ENCODE measurements at regions not wholly inside any gene's neighbourhood (a gene's known extent, or its start where the extent isn't known, plus 50 kb on each side); places are given as distances from the start of the nearest gene placed in this dataset.

DNA sequence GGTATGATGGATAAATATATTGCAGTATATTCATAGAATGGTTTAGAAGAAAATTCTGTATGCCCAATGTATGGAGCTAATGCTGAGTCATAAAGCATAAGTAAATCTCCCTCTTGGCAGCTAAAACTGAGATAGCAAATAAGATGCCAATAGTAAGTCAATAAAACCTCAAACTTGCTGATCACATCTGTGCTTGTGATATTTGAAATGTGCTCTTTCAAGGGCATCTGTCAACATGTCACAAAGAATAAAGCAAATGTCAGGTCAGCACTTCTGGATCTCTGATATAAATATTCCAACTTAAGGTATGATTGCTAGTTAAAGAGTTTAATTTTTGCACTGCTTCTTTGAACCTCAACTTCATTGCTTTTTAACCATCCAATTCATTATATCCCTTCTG lies 262.3 kb upstream of the EMCN start:
- Histone ChIP-seq H3K36me3 (no peaks in the 10 kb centered on the region), H3K4me3 (no peak overlapping the region), H3K9me3 (peaks cover 0 to 13% (median 6%) of the 10 kb centered on the region in 3 donors), H3K27ac (no peak overlapping the region), H3K27me3 (no peaks in the 10 kb centered on the region), H3K4me1 (no peaks in the 10 kb centered on the region)
- TF ChIP-seq, protein P1, sequence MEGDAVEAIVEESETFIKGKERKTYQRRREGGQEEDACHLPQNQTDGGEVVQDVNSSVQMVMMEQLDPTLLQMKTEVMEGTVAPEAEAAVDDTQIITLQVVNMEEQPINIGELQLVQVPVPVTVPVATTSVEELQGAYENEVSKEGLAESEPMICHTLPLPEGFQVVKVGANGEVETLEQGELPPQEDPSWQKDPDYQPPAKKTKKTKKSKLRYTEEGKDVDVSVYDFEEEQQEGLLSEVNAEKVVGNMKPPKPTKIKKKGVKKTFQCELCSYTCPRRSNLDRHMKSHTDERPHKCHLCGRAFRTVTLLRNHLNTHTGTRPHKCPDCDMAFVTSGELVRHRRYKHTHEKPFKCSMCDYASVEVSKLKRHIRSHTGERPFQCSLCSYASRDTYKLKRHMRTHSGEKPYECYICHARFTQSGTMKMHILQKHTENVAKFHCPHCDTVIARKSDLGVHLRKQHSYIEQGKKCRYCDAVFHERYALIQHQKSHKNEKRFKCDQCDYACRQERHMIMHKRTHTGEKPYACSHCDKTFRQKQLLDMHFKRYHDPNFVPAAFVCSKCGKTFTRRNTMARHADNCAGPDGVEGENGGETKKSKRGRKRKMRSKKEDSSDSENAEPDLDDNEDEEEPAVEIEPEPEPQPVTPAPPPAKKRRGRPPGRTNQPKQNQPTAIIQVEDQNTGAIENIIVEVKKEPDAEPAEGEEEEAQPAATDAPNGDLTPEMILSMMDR (IDR thresholded peaks at IDR 0.05), result no peak
- no peak for TF ChIP-seq POLR2A (IDR thresholded peaks at IDR 0.05)
- intact Hi-C loops (cut with DNase I), result no loop called here
- DNase-seq, result no peak

DNA sequence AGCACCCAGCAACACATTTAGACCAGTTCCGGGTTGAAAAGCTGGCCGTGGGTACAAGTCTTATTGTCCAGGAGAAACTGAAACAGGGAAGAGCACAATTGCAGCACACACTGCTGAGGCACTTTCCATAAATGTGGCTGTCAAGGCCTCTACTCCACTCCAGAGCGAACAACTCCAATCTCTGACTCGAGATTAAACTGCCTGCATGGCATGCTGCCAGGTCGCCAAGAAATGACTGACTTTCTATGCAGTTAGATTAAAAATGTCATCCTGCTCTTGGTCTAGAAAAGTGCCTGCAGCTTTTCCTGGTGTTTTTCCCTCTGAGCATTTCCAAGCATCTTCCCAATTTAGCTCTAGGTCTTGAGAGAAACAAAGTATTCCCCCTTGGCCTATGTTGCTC lies 260.6 kb upstream of the EMCN start:
- no peak for DNase-seq
- WGBS, 2 donors, result 71 to 89% methylated on average over 4 to 5 of the region's 5 CpGs
- Histone ChIP-seq H3K4me3 (no peak overlapping the region), H3K27ac (no peak overlapping the region), H3K36me3 (no peaks in the 10 kb centered on the region), H3K4me1 (no peaks in the 10 kb centered on the region), H3K9me3 (peaks cover 0 to 13% (median 6%) of the 10 kb centered on the region in 3 donors), H3K27me3 (no peaks in the 10 kb centered on the region)
- TF ChIP-seq, protein P1 (IDR thresholded peaks at IDR 0.05), result no peak
- TF ChIP-seq POLR2A (IDR thresholded peaks at IDR 0.05), result no peak
- intact Hi-C loops (cut with DNase I), result no loop called here

DNA sequence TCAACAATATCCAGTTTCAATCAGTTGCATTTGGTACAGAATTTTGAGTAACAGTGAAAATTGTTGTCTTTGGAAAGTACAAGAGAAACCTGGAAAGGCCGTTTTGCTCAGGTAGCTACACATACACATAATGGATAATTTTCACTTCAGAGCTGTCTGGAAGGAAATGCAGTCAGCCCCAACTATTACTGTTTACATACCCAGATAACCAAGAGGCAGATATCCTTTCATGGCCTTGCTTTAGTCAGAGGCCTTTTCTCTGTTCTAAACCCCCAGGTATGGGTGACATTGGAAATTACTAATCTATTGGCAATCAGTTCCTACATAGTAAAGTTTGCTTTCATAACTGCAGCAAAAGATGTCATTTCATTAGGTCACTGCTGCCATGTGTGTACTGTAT lies 244.9 kb upstream of the EMCN start:
- no peak overlapping the region for H3K4me3 ChIP-seq
- no peak for DNase-seq
- H3K27me3 ChIP-seq, result no peaks in the 10 kb centered on the region
- TF ChIP-seq POLR2A (IDR thresholded peaks at IDR 0.05), result no peak
- TF ChIP-seq, protein P1 (IDR thresholded peaks at IDR 0.05), result no peak
- no peak overlapping the region for H3K27ac ChIP-seq
- H3K4me1 ChIP-seq, result no peaks in the 10 kb centered on the region
- WGBS, 2 donors, result 13 to 46% methylated on average over 1 of the region's 1 CpG
- H3K9me3 ChIP-seq, result no peaks in the 10 kb centered on the region
- H3K36me3 ChIP-seq, result no peaks in the 10 kb centered on the region
- intact Hi-C loops (cut with DNase I), result no loop called here

DNA sequence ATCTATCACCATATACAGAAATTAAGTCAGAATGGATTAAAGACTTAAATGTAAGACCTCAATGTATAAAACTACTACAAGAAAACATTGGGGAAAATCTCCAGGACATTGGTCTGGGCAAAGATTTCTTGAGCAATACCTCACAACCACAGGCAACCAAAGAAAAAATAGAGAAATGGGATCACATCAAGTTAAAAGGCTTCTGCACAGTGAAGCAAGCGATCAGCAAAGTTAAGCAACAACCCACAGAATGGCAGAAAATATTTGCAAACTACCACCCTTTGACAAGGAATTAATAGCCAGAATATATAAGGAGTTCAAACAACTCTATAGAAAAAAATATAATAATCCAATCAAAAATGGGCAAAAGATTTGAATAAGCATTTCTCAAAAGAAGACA lies 236.9 kb upstream of the EMCN start:
- Histone ChIP-seq H3K27ac (no peak overlapping the region), H3K4me3 (no peak overlapping the region), H3K4me1 (no peaks in the 10 kb centered on the region), H3K27me3 (no peaks in the 10 kb centered on the region), H3K9me3 (no peaks in the 10 kb centered on the region), H3K36me3 (no peaks in the 10 kb centered on the region)
- intact Hi-C loops (cut with DNase I), result no loop called here
- DNase-seq, result no peak
- WGBS, 2 donors, result 91% methylated on average over 1 of the region's 1 CpG
- TF ChIP-seq, protein P1 (IDR thresholded peaks at IDR 0.05), result no peak
- no peak for TF ChIP-seq POLR2A (IDR thresholded peaks at IDR 0.05)

DNA sequence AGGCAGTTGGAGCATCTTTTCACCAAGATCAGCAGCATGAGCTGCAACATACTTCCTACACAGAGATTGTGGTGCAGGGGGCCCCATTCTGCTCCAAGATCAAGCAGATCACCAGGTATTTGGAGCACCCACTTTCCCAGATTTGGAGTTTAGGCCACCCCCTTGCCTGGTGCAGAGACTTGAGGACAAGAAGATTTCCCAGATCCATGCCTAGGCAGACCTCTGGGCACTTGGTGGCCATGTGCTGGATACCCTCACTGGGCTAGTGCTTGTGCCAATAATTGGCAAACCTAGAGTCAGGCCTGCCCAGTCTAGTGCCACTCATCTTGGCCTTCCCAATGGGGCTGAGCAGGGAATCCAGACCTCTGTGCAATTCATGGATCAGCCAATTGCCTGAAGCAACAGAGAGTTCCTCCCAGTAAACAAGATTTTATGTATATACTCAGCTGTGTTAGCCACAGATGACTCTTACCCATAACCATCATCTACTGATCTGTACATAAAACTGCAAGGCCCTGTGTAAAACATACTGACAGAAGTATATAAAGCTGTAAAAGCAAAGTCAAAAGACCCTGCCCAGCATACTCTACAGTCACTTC lies 228.4 kb upstream of the EMCN start:
- Histone ChIP-seq H3K27ac (no peak overlapping the region), H3K4me1 (no peaks in the 10 kb centered on the region), H3K27me3 (no peaks in the 10 kb centered on the region), H3K4me3 (no peak overlapping the region), H3K9me3 (no peaks in the 10 kb centered on the region), H3K36me3 (no peaks in the 10 kb centered on the region)
- intact Hi-C loops (cut with DNase I), result no loop called here
- no peak for DNase-seq
- TF ChIP-seq, protein P1 (IDR thresholded peaks at IDR 0.05), result no peak
- TF ChIP-seq POLR2A (IDR thresholded peaks at IDR 0.05), result no peak
